ENCODE measurements at regions not wholly inside any gene's neighbourhood (a gene's known extent, or its start where the extent isn't known, plus 50 kb on each side); places are given as distances from the start of the nearest gene placed in this dataset.

DNA sequence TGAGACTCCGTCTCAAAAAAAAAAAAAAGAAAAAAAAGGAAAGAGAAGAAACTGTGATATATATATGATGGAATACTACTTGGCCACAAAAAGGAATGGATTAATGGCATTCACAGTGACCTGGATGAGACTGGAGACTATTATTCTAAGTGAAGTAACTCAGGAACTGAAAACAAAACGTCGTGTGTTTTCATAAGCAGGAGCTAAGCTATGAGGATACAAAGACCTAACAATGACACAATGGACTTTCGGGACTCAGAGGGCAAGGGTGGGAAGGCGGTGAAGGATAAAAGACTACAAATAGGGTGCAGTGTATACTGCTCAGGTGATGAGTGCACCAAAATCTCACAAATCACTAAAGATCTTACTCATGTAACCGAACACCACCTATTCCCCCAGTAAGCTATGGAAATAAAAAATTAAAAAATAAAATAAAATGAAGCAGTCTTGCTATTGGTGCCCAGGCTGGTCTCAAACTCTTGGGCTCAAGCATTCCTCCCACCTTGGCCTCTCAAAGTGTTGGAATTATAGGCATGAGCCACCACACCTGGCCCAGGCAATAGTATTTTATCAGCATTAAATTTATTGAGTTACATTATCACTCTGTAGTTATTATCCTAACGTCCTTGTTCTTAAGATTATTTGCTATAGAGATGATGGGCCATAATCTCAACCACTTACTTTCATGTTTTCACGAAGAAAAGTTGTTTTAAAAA is 71.5 kb upstream of the GPBP1 start:
- Histone ChIP-seq H2AFZ (ENCODE audit: low read length) (no peak overlapping the region), H3K27ac (ENCODE audit: insufficient read length, low read depth, low read length) (no peak overlapping the region), H3K23ac (ENCODE audit: insufficient read length, low read depth, low read length) (no peak overlapping the region), H3K9ac (ENCODE audit: extremely low read depth, insufficient read length, low read length) (no peak overlapping the region), H4K91ac (ENCODE audit: insufficient read length, low read depth, low read length) (no peak overlapping the region), H2BK15ac (ENCODE audit: low read depth, low read length) (no peak overlapping the region), H3K18ac (ENCODE audit: insufficient read length, low read depth, low read length) (no peak overlapping the region), H3K4me1 (ENCODE audit: insufficient read depth, low read length) (no peaks in the 10 kb centered on the region), H2BK5ac (ENCODE audit: insufficient read length, low read length) (no peak overlapping the region), H2BK12ac (ENCODE audit: insufficient read length, low read depth, low read length) (no peak overlapping the region), H4K5ac (ENCODE audit: insufficient read length, low read depth, low read length) (no peak overlapping the region), H3K23me2 (ENCODE audit: insufficient read length, low read depth, low read length, poor library complexity, severe bottlenecking) (no peaks in the 10 kb centered on the region), H3K14ac (ENCODE audit: insufficient read depth, low read length) (no peak overlapping the region), H2BK120ac (ENCODE audit: low read depth, low read length, poor library complexity, severe bottlenecking) (no peak overlapping the region), H3K79me1 (ENCODE audit: insufficient read depth, low read depth, low read length, poor library complexity, severe bottlenecking) (no peaks in the 10 kb centered on the region), H3K4ac (ENCODE audit: low read depth, low read length) (no peak overlapping the region), H2BK20ac (ENCODE audit: low read depth, low read length, poor library complexity, severe bottlenecking) (no peak overlapping the region), H3K4me2 (ENCODE audit: insufficient read depth, insufficient read length, low read length) (no peak overlapping the region), H3K79me2 (ENCODE audit: insufficient read depth, low read length) (no peaks in the 10 kb centered on the region), H2AK5ac (ENCODE audit: insufficient read length, low read length) (no peak overlapping the region), H3K27me3 (ENCODE audit: insufficient read depth, low read length) (no peaks in the 10 kb centered on the region), H3K9me3 (ENCODE audit: control insufficient read depth, low read depth, low read length) (no peaks in the 10 kb centered on the region), H4K8ac (replicated peaks; ENCODE audit: insufficient read length, low read depth, low read length) (no peak overlapping the region), H3K56ac (ENCODE audit: insufficient read length, low read depth, low read length) (no peak overlapping the region), H3T11ph (ENCODE audit: low read length) (no peak overlapping the region), H4K20me1 (ENCODE audit: control insufficient read depth, insufficient read depth, insufficient read length) (no peaks in the 10 kb centered on the region)
- DNase-seq = no peak
- TF ChIP-seq, protein P1, sequence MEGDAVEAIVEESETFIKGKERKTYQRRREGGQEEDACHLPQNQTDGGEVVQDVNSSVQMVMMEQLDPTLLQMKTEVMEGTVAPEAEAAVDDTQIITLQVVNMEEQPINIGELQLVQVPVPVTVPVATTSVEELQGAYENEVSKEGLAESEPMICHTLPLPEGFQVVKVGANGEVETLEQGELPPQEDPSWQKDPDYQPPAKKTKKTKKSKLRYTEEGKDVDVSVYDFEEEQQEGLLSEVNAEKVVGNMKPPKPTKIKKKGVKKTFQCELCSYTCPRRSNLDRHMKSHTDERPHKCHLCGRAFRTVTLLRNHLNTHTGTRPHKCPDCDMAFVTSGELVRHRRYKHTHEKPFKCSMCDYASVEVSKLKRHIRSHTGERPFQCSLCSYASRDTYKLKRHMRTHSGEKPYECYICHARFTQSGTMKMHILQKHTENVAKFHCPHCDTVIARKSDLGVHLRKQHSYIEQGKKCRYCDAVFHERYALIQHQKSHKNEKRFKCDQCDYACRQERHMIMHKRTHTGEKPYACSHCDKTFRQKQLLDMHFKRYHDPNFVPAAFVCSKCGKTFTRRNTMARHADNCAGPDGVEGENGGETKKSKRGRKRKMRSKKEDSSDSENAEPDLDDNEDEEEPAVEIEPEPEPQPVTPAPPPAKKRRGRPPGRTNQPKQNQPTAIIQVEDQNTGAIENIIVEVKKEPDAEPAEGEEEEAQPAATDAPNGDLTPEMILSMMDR (conservative IDR thresholded peaks at IDR 0.05) = no peak
- H3K27me3 Mint-ChIP-seq (ENCODE audit: low read depth) = peaks cover 3% of the 10 kb centered on the region; the same call in 1 of the 2 replicates
- peaks cover 2 to 7% (median 5%) of the 10 kb centered on the region in 3 experiments; a peak in 6 of 7 replicates for H3K36me3 Mint-ChIP-seq (ENCODE audit: insufficient read depth in 1 of 3, low read depth in 3 of 3)
- no peaks in the 10 kb centered on the region for H3K4me1 Mint-ChIP-seq
- no peak overlapping the region for H3K4me3 Mint-ChIP-seq
- H3K9me3 Mint-ChIP-seq = peaks cover 6 to 14% of the 10 kb centered on the region in 2 experiments
- no CpG with 5 or more reads among the region's 8 CpGs for WGBS (ENCODE audit: extremely low coverage, insufficient read length, low lambda C conversion rate)
- no peak overlapping the region for H3K27ac Mint-ChIP-seq

Measured in H9 (cell line).